GM12878 (cell line): ENCODE measurements at regions not wholly inside any gene's neighbourhood (a gene's known extent, or its start where the extent isn't known, plus 50 kb on each side); places are given as distances from the start of the nearest gene placed in this dataset.

Experiments used
- ATAC-seq: fragments of 200-7000 bp; cut with Tn5 transposase; 3 replicates; pipeline ENCODE4 v1.9.1; 2020; ENCODE audit warnings: mild to moderate bottlenecking, moderate library complexity
- BruUV-seq: library from RNA; stranded (reverse); fragments of 400-500 nt; replicated peaks from 2 replicates; lab custom pipeline; 2021; lab: Mats Ljungman, UMichigan
- CTCF ChIA-PET: fragments of 300-600 bp; sonication (Branson Sonifier 250); formaldehyde crosslinking; extraction: SDS; loops from one replicate; lab custom pipeline; 2021; ENCODE audit warnings: inconsistent platforms; lab: Yijun Ruan, JAX
- POLR2A ChIA-PET: fragments of 350-600 bp; formaldehyde crosslinking; extraction: SDS; loops from one replicate; lab custom pipeline; 2021; ENCODE audit warnings: inconsistent platforms; lab: Charles Lee
- RAD21 ChIA-PET: fragments of 300-600 bp; sonication (Branson Sonifier 250); formaldehyde crosslinking; loops from one replicate; lab custom pipeline; 2023; ENCODE audit warnings: antibody characterized with exemption; ENCODE audit not compliant: unreplicated experiment; lab: Charles Lee
- SMC1A ChIA-PET: fragments of 300-600 bp; sonication (Branson Sonifier 250); formaldehyde crosslinking; loops from one replicate; lab custom pipeline; 2023; ENCODE audit not compliant: unreplicated experiment, uncharacterized antibody; lab: Charles Lee
- DNase-seq: peaks from one replicate; pipeline ENCODE4 v3.0.0-alpha.2; 2011; ENCODE audit warnings: low read depth, low spot score
- FAIRE-seq: peaks from 3 replicates; lab custom pipeline; 2011; peaks lifted over from hg19 to GRCh38; lab: Jason Lieb, UNC
- H2AFZ ChIP-seq: 2 replicates; pipeline ENCODE4 v1.6.0; 2011; ENCODE audit warnings: low read depth, low read length, control low read depth; ENCODE audit not compliant: control insufficient read depth
- H3K27ac ChIP-seq: 2 replicates; pipeline ENCODE4 v1.5.1; 2011; ENCODE audit warnings: control low read depth; ENCODE audit not compliant: control insufficient read depth, insufficient read depth
- H3K27me3 ChIP-seq, 2 experiments: replicated peaks in 1 of 2; 2 replicates each; pipeline versions ENCODE4 v1.6.0 to v1.6.1; 2011; ENCODE audit warnings: low read length in 1 of 2; ENCODE audit not compliant: control insufficient read depth in 2 of 2, insufficient read depth in 2 of 2
- H3K36me3 ChIP-seq, 2 experiments: 2 replicates each; pipeline ENCODE4 v1.5.1; 2011; ENCODE audit warnings: low read length in 1 of 2; ENCODE audit not compliant: control insufficient read depth in 2 of 2, insufficient read depth in 2 of 2
- H3K4me1 ChIP-seq: 2 replicates; pipeline ENCODE4 v1.6.1; 2011; ENCODE audit warnings: mild to moderate bottlenecking, low read length, moderate library complexity, mixed read lengths; ENCODE audit not compliant: control insufficient read depth, insufficient read depth
- H3K4me2 ChIP-seq: 2 replicates; pipeline ENCODE4 v1.6.0; 2011; ENCODE audit warnings: control low read depth; ENCODE audit not compliant: control insufficient read depth, insufficient read depth
- H3K4me3 ChIP-seq: fragments of 200-600 bp; sonication (generic); 2 replicates; pipeline ENCODE4 v1.5.1; 2016
- H3K79me2 ChIP-seq: 2 replicates; pipeline ENCODE4 v1.6.0; 2011; ENCODE audit warnings: low read length; ENCODE audit not compliant: control insufficient read depth, insufficient read depth
- H3K9ac ChIP-seq: 2 replicates; pipeline ENCODE4 v1.8.0; 2011; ENCODE audit warnings: low read length, control low read depth, mixed read lengths; ENCODE audit not compliant: control insufficient read depth, insufficient read depth
- H3K9me3 ChIP-seq: replicated peaks from 3 replicates; pipeline ENCODE4 v1.5.1; 2011; ENCODE audit warnings: mild to moderate bottlenecking, low read length; ENCODE audit not compliant: control insufficient read depth, insufficient read depth
- H4K20me1 ChIP-seq: 2 replicates; pipeline ENCODE4 v1.6.0; 2011; ENCODE audit not compliant: control insufficient read depth, insufficient read depth
- BCLAF1 ChIP-seq: fragments of 450-650 bp; IDR thresholded peaks from 2 replicates; pipeline ENCODE4 v1.6.1; 2017; ENCODE audit warnings: antibody characterized with exemption, mild to moderate bottlenecking, moderate library complexity
- CEBPB ChIP-seq, 2 experiments: fragments of 150-350 bp in 1 of 2; IDR thresholded peaks; 2 replicates each; pipeline ENCODE4 v1.6.1; 2012 to 2014; ENCODE audit warnings: low read depth in 2 of 2, low read length in 2 of 2, borderline replicate concordance in 1 of 2, inconsistent platforms in 1 of 2
- CREM ChIP-seq: IDR thresholded peaks from 2 replicates; pipeline ENCODE4 v1.6.1; 2014; ENCODE audit warnings: antibody characterized with exemption, low read depth
- FOS ChIP-seq: IDR thresholded peaks from 3 replicates; pipeline ENCODE4 v1.6.1; 2011; ENCODE audit warnings: borderline replicate concordance; ENCODE audit not compliant: insufficient read length; ENCODE audit errors: extremely low read depth
- RUNX3 ChIP-seq: IDR thresholded peaks from 2 replicates; pipeline ENCODE4 v1.6.1; 2012; ENCODE audit warnings: low read length, inconsistent platforms
- SIX5 ChIP-seq: IDR thresholded peaks from 2 replicates; pipeline ENCODE4 v1.6.1; 2011; ENCODE audit warnings: mild to moderate bottlenecking, low read depth, low read length, moderate library complexity; ENCODE audit not compliant: severe bottlenecking
- SREBF1 ChIP-seq: IDR thresholded peaks from 2 replicates; pipeline ENCODE4 v1.6.1; 2012; ENCODE audit warnings: mild to moderate bottlenecking, low read length
- SREBF2 ChIP-seq: IDR thresholded peaks from 2 replicates; pipeline ENCODE4 v1.6.1; 2012; ENCODE audit warnings: mild to moderate bottlenecking, low read length
- WGBS: methylation state at CpG from one replicate; pipeline ENCODE4 v1.1.6; 2016; ENCODE audit warnings: low lambda C conversion rate; ENCODE audit not compliant: insufficient replicate concordance, insufficient coverage; ENCODE audit errors: missing lambda C conversion rate; 5-methylcytosine and 5-hydroxymethylcytosine counted together
- in situ Hi-C: fragments of 300-500 bp; cut with MboI; formaldehyde crosslinking; loops from 9 replicates; pipeline ENCODE4 v1.14.3; 2018; ENCODE audit warnings: mixed read lengths
- intact Hi-C: fragments of 100-400 bp; cut with micrococcal nuclease; formaldehyde crosslinking; loops from one replicate; pipeline ENCODE4 v1.14.2; 2022; ENCODE audit not compliant: unreplicated experiment

GRCh38 chr3:72093992-72094334 is 309.0 kb upstream of the PROK2 start (continued):
- TF ChIP-seq SREBF1 (no peak), BCLAF1 (no peak), FOS (no peak), SIX5 (no peak)
- TF ChIP-seq, all 136 proteins: peak for 0

GRCh38 chr3:72093270-72093991 is 308.5 kb upstream of the PROK2 start:
- Histone ChIP-seq H3K4me3 (no peak overlapping the region; the same call in 1 of the 2 replicates), H4K20me1 (no peaks in the 10 kb centered on the region), H3K27me3 (no peaks in the 10 kb centered on the region), H3K4me2 (peak overlapping the region; percentile 46), H3K36me3 (peaks cover 0 to 3% of the 10 kb centered on the region in 2 experiments; a peak in 2 of 4 replicates), H2AFZ (no peak overlapping the region), H3K4me1 (peaks cover 27% of the 10 kb centered on the region), H3K79me2 (no peaks in the 10 kb centered on the region; the same call in none of the 2 replicates), H3K27ac (no peak overlapping the region), H3K9ac (no peak overlapping the region), H3K9me3 (no peaks in the 10 kb centered on the region)
- ChIA-PET POLR2A (interaction anchor here (0.7 to 1.0 kb wide), 2 partner anchors 11 to 16 kb away, joined by 3 to 4 read pairs; no protein-coding TSS in a partner anchor), RAD21 (interaction anchor here (0.9 to 2.0 kb wide), 6 partner anchors 8 to 163 kb away, joined by 3 to 11 read pairs (median 4); no protein-coding TSS in a partner anchor), SMC1A (interaction anchor here (1.0 to 3.5 kb wide), 9 partner anchors 8 to 727 kb away, joined by 3 to 19 read pairs (median 5); no protein-coding TSS in a partner anchor), CTCF (interaction anchor here (0.6 to 2.3 kb wide), 10 partner anchors 8 to 704 kb away, joined by 3 to 14 read pairs (median 5); no protein-coding TSS in a partner anchor)
- no peak for DNase-seq
- no TSS peak for BruUV-seq
- in situ Hi-C loops (no loop called here), intact Hi-C loops (loop anchor here (10.0 kb wide), 1 partner anchor 359 kb away; no protein-coding TSS in a partner anchor)
- 21% methylated on average over 10 of the region's 10 CpGs for WGBS
- FAIRE-seq: peak; percentile 38
- TF ChIP-seq RUNX3 (peak; percentile 49), CREM (no peak), SREBF2 (no peak), CEBPB (IDR thresholded peaks at IDR 0.05; ENCODE audit: borderline replicate concordance in 1 of 2, low read depth in 2 of 2, low read length in 2 of 2) (no peak)
- ATAC-seq: peak; percentile 25
